C4-2B (cell line): ENCODE measurements at regions not wholly inside any gene's neighbourhood (a gene's known extent, or its start where the extent isn't known, plus 50 kb on each side); places are given as distances from the start of the nearest gene placed in this dataset.

Experiments
- H3K27ac ChIP-seq: fragments of 450-650 bp; 2 replicates; pipeline ENCODE4 v1.5.1; 2017
- CTCF ChIP-seq: fragments of 450-650 bp; conservative IDR thresholded peaks from 2 replicates; pipeline ENCODE4 v1.5.1; 2017; ENCODE audit warnings: mild to moderate bottlenecking
- ZFX ChIP-seq: fragments of 450-650 bp; IDR thresholded peaks from 2 replicates; pipeline ENCODE4 v1.6.1; 2017

- no peak for TF ChIP-seq ZFX
- no peak for TF ChIP-seq CTCF
- H3K27ac ChIP-seq, result no peak overlapping the region
Measured at GRCh38 chr22:49233507-49234100, 594.1 kb downstream of the BRD1 start.

- TF ChIP-seq CTCF (no peak), ZFX (no peak)
Measured at GRCh38 chr22:49232319-49233067, 595.2 kb downstream of the BRD1 start.

GRCh38 chr22:49230194-49230577 is 597.5 kb downstream of the BRD1 start:
- TF ChIP-seq CTCF (no peak), ZFX (no peak)
- H3K27ac ChIP-seq, result no peak overlapping the region

More at GRCh38 chr22:49232319-49233067, 595.2 kb downstream of the BRD1 start:
- H3K27ac ChIP-seq, result no peak overlapping the region

GRCh38 chr22:49229483-49230193 is 598.0 kb downstream of the BRD1 start:
- no peak for TF ChIP-seq ZFX
- TF ChIP-seq CTCF, result no peak
- no peak overlapping the region for H3K27ac ChIP-seq

- no peak overlapping the region for H3K27ac ChIP-seq
- TF ChIP-seq CTCF (no peak), ZFX (no peak)
Measured at GRCh38 chr22:49228431-49229037, 599.1 kb downstream of the BRD1 start.

GRCh38 chr22:49227670-49228069 is 600.0 kb downstream of the BRD1 start:
- H3K27ac ChIP-seq, result no peak overlapping the region
- no peak for TF ChIP-seq ZFX
- TF ChIP-seq CTCF, result no peak

- no peak overlapping the region for H3K27ac ChIP-seq
- no peak for TF ChIP-seq CTCF
- no peak for TF ChIP-seq ZFX
Measured at GRCh38 chr22:49226096-49226495, 601.6 kb downstream of the BRD1 start.
